ENCODE measurements at regions not wholly inside any gene's neighbourhood (a gene's known extent, or its start where the extent isn't known, plus 50 kb on each side); places are given as distances from the start of the nearest gene placed in this dataset.
A peak's percentile ranks its signal among the peaks of the same experiment; 100 is the strongest.

GRCh38 chr12:34275129-34275528, 252.8 kb downstream of the ALG10 start:
- WGBS, result 80% methylated on average over 8 of the region's 9 CpGs

GRCh38 chr12:34286483-34286882, 264.2 kb downstream of the ALG10 start:
- 41% methylated on average over 3 of the region's 5 CpGs for WGBS
- Histone ChIP-seq H3K23ac (ENCODE audit: low read length in 2 of 2) (no peak overlapping the region), H2BK12ac (ENCODE audit: low read length in 2 of 2) (no peak overlapping the region), H3K27me3 (ENCODE audit: control insufficient read depth in 1 of 2, insufficient read depth in 1 of 2, low read length in 2 of 2) (no peaks in the 10 kb centered on the region), H4K91ac (ENCODE audit: low read length) (no peak overlapping the region), H2AFZ (ENCODE audit: low read depth, low read length) (no peak overlapping the region), H3K9ac (ENCODE audit: low read length) (no peak overlapping the region), H3K4me1 (ENCODE audit: control insufficient read depth, insufficient read depth, low read depth, low read length) (no peaks in the 10 kb centered on the region), H3K4me2 (ENCODE audit: low read length, poor library complexity, severe bottlenecking) (no peak overlapping the region), H2BK120ac (ENCODE audit: low read depth, low read length) (no peak overlapping the region), H2BK15ac (ENCODE audit: low read depth, poor library complexity, severe bottlenecking) (no peak overlapping the region), H3K4ac (ENCODE audit: low read depth in 1 of 2, low read length in 2 of 2) (no peak overlapping the region), H2BK5ac (ENCODE audit: low read depth, low read length, poor library complexity, severe bottlenecking) (no peak overlapping the region), H2AK5ac (ENCODE audit: low read length, severe bottlenecking) (no peak overlapping the region), H3K9me3 (ENCODE audit: control insufficient read depth, low read length) (peaks cover 45% of the 10 kb centered on the region), H4K8ac (ENCODE audit: low read length) (no peak overlapping the region), H3K79me1 (replicated peaks; ENCODE audit: low read length, poor library complexity, severe bottlenecking) (no peaks in the 10 kb centered on the region), H3K18ac (ENCODE audit: low read depth in 1 of 2, low read length in 2 of 2) (no peak overlapping the region), H3K14ac (ENCODE audit: low read length in 2 of 2) (no peak overlapping the region), H3K27ac (ENCODE audit: low read length, poor library complexity, severe bottlenecking) (no peak overlapping the region), H3K36me3 (ENCODE audit: control insufficient read depth in 1 of 2, insufficient read depth in 2 of 2, low read depth in 1 of 2, low read length in 2 of 2) (no peaks in the 10 kb centered on the region), H3K4me3 (ENCODE audit: insufficient read depth in 1 of 2, low read depth in 1 of 2, low read length in 2 of 2) (no peak overlapping the region)
- no peak for DNase-seq

More at GRCh38 chr12:34275129-34275528, 252.8 kb downstream of the ALG10 start:
- Histone ChIP-seq H2BK15ac (ENCODE audit: low read depth, poor library complexity, severe bottlenecking) (no peak overlapping the region), H3K4me3 (ENCODE audit: insufficient read depth in 1 of 2, low read depth in 1 of 2, low read length in 2 of 2) (no peak overlapping the region), H2BK5ac (ENCODE audit: low read depth, low read length, poor library complexity, severe bottlenecking) (no peak overlapping the region), H3K9me3 (ENCODE audit: control insufficient read depth, low read length) (no peaks in the 10 kb centered on the region), H3K4ac (ENCODE audit: low read depth in 1 of 2, low read length in 2 of 2) (no peak overlapping the region), H3K36me3 (ENCODE audit: control insufficient read depth in 1 of 2, insufficient read depth in 2 of 2, low read depth in 1 of 2, low read length in 2 of 2) (no peaks in the 10 kb centered on the region), H2BK120ac (ENCODE audit: low read depth, low read length) (no peak overlapping the region), H3K27me3 (ENCODE audit: control insufficient read depth in 1 of 2, insufficient read depth in 1 of 2, low read length in 2 of 2) (no peaks in the 10 kb centered on the region), H3K4me1 (ENCODE audit: control insufficient read depth, insufficient read depth, low read depth, low read length) (no peaks in the 10 kb centered on the region), H3K4me2 (ENCODE audit: low read length, poor library complexity, severe bottlenecking) (no peak overlapping the region), H3K14ac (ENCODE audit: low read length in 2 of 2) (no peak overlapping the region), H2AFZ (ENCODE audit: low read depth, low read length) (no peak overlapping the region), H4K91ac (ENCODE audit: low read length) (no peak overlapping the region), H3K9ac (ENCODE audit: low read length) (no peak overlapping the region), H2BK12ac (ENCODE audit: low read length in 2 of 2) (no peak overlapping the region), H2AK5ac (ENCODE audit: low read length, severe bottlenecking) (no peak overlapping the region), H3K79me1 (replicated peaks; ENCODE audit: low read length, poor library complexity, severe bottlenecking) (no peaks in the 10 kb centered on the region), H4K8ac (ENCODE audit: low read length) (no peak overlapping the region), H3K23ac (ENCODE audit: low read length in 2 of 2) (no peak overlapping the region), H3K27ac (ENCODE audit: low read length, poor library complexity, severe bottlenecking) (no peak overlapping the region), H3K18ac (ENCODE audit: low read depth in 1 of 2, low read length in 2 of 2) (no peak overlapping the region)
- no peak for DNase-seq

GRCh38 chr12:34286934-34287333, 264.6 kb downstream of the ALG10 start:
- no peak for DNase-seq
- no peak overlapping the region for H3K14ac ChIP-seq (ENCODE audit: low read length in 2 of 2)
- no peak overlapping the region for H4K91ac ChIP-seq (ENCODE audit: low read length)
- no peak overlapping the region for H4K8ac ChIP-seq (ENCODE audit: low read length)
- no peak overlapping the region for H3K23ac ChIP-seq (ENCODE audit: low read length in 2 of 2)
- 72% methylated on average over 6 of the region's 6 CpGs for WGBS
- no peaks in the 10 kb centered on the region for H3K27me3 ChIP-seq (ENCODE audit: control insufficient read depth in 1 of 2, insufficient read depth in 1 of 2, low read length in 2 of 2)
- H3K4ac ChIP-seq (ENCODE audit: low read depth in 1 of 2, low read length in 2 of 2), result no peak overlapping the region
- no peak overlapping the region for H3K18ac ChIP-seq (ENCODE audit: low read depth in 1 of 2, low read length in 2 of 2)
- H3K4me1 ChIP-seq (ENCODE audit: control insufficient read depth, insufficient read depth, low read depth, low read length), result no peaks in the 10 kb centered on the region
- no peak overlapping the region for H3K9ac ChIP-seq (ENCODE audit: low read length)
- H3K4me3 ChIP-seq (ENCODE audit: insufficient read depth in 1 of 2, low read depth in 1 of 2, low read length in 2 of 2), result no peak overlapping the region
- H2AFZ ChIP-seq (ENCODE audit: low read depth, low read length), result no peak overlapping the region
- no peaks in the 10 kb centered on the region for H3K79me1 ChIP-seq (replicated peaks; ENCODE audit: low read length, poor library complexity, severe bottlenecking)
- H2BK5ac ChIP-seq (ENCODE audit: low read depth, low read length, poor library complexity, severe bottlenecking), result no peak overlapping the region
- H3K9me3 ChIP-seq (ENCODE audit: control insufficient read depth, low read length), result peaks cover 41% of the 10 kb centered on the region
- no peak overlapping the region for H2BK120ac ChIP-seq (ENCODE audit: low read depth, low read length)
- no peak overlapping the region for H2AK5ac ChIP-seq (ENCODE audit: low read length, severe bottlenecking)
- H3K36me3 ChIP-seq (ENCODE audit: control insufficient read depth in 1 of 2, insufficient read depth in 2 of 2, low read depth in 1 of 2, low read length in 2 of 2), result no peaks in the 10 kb centered on the region
- H2BK12ac ChIP-seq (ENCODE audit: low read length in 2 of 2), result no peak overlapping the region
- no peak overlapping the region for H3K4me2 ChIP-seq (ENCODE audit: low read length, poor library complexity, severe bottlenecking)
- H3K27ac ChIP-seq (ENCODE audit: low read length, poor library complexity, severe bottlenecking), result no peak overlapping the region
- H2BK15ac ChIP-seq (ENCODE audit: low read depth, poor library complexity, severe bottlenecking), result no peak overlapping the region

- no peak overlapping the region for H3K14ac ChIP-seq (ENCODE audit: low read length in 2 of 2)
- H3K9ac ChIP-seq (ENCODE audit: low read length), result no peak overlapping the region
- H4K91ac ChIP-seq (ENCODE audit: low read length), result no peak overlapping the region
- H3K23ac ChIP-seq (ENCODE audit: low read length in 2 of 2), result no peak overlapping the region
- H3K4ac ChIP-seq (ENCODE audit: low read depth in 1 of 2, low read length in 2 of 2), result no peak overlapping the region
- no peaks in the 10 kb centered on the region for H3K36me3 ChIP-seq (ENCODE audit: control insufficient read depth in 1 of 2, insufficient read depth in 2 of 2, low read depth in 1 of 2, low read length in 2 of 2)
- no peak overlapping the region for H4K8ac ChIP-seq (ENCODE audit: low read length)
- peak overlapping the region; percentile 42 for H2AFZ ChIP-seq (ENCODE audit: low read depth, low read length)
- no peak overlapping the region for H2BK12ac ChIP-seq (ENCODE audit: low read length in 2 of 2)
- no peak overlapping the region for H3K18ac ChIP-seq (ENCODE audit: low read depth in 1 of 2, low read length in 2 of 2)
- H3K27ac ChIP-seq (ENCODE audit: low read length, poor library complexity, severe bottlenecking), result no peak overlapping the region
- 51% methylated on average over 9 of the region's 9 CpGs for WGBS
- DNase-seq, result no peak
- no peak overlapping the region for H2BK5ac ChIP-seq (ENCODE audit: low read depth, low read length, poor library complexity, severe bottlenecking)
- H2BK120ac ChIP-seq (ENCODE audit: low read depth, low read length), result no peak overlapping the region
- H3K4me2 ChIP-seq (ENCODE audit: low read length, poor library complexity, severe bottlenecking), result no peak overlapping the region
- H3K79me1 ChIP-seq (replicated peaks; ENCODE audit: low read length, poor library complexity, severe bottlenecking), result no peaks in the 10 kb centered on the region
- no peak overlapping the region for H3K4me3 ChIP-seq (ENCODE audit: insufficient read depth in 1 of 2, low read depth in 1 of 2, low read length in 2 of 2)
- peaks cover 38% of the 10 kb centered on the region for H3K9me3 ChIP-seq (ENCODE audit: control insufficient read depth, low read length)
- no peaks in the 10 kb centered on the region for H3K27me3 ChIP-seq (ENCODE audit: control insufficient read depth in 1 of 2, insufficient read depth in 1 of 2, low read length in 2 of 2)
- no peak overlapping the region for H2AK5ac ChIP-seq (ENCODE audit: low read length, severe bottlenecking)
- H3K4me1 ChIP-seq (ENCODE audit: control insufficient read depth, insufficient read depth, low read depth, low read length), result no peaks in the 10 kb centered on the region
- H2BK15ac ChIP-seq (ENCODE audit: low read depth, poor library complexity, severe bottlenecking), result no peak overlapping the region
Observed at GRCh38 chr12:34287437-34287836, 265.1 kb downstream of the ALG10 start.
